CD4-positive, alpha-beta T cell treated with Interleukin-6 at 100 ng/mL for 8 hours (primary cell): ENCODE measurements at regions not wholly inside any gene's neighbourhood (a gene's known extent, or its start where the extent isn't known, plus 50 kb on each side); places are given as distances from the start of the nearest gene placed in this dataset.

Experiments used
- DNase-seq: peaks from one replicate; pipeline ENCODE4 v3.0.0-alpha.2; 2020; ENCODE audit warnings: mixed read lengths, low spot score

DNA sequence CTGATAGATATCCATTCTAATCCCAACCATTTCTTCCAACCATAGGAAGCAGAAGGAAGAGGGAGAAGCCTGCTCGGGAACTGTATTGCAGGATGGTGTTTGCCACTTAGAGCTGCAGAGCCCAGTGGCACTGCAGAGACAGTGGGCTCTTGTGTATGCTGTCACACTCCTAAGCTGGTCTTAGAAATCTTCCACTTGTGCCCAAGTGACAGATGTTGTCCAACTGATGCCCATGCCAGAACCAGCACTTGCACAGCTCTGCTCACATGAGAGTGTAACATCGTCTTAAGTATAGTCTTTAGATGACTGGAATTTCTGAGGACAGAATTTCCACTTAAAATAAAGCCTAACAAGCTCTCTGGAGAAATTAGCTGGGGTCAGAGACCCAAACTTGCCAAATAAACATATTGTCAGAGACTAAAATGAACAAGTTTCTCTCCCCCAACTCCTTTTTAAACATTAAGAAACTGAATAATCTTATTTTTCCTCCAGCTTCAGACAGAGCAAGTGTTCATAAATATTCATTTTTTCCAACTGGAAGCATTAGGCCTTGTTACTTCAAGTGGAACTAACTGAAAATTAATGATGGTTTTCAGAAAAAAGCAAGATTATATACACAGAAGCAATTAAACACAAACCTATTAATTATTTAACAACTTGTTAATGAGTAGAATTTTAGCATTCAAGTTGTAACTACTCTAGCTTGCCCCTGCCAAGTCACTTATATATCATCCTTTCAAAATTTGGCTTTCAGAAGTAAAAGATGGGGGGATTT, 577.3 kb downstream of the AJAP1 start:
- DNase-seq = no peak

DNA sequence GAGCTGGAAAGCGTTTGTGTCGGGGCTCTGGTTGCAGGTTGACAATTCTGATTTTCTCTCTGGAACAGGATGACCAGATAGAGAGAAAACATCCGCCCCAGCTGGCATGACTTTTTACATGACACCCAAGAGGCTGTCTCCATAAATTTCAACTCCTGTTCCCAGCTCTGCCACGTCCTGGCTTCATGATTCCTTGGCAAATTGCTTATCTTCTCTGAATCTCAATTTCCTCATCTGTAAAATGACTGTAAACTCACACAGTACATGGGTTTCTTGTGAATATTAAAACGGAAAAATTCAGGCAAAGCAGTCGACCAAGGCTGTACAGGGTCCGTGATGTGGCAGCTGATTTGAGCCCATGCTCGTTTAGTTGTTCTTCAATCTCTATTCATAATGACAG, 572.7 kb downstream of the AJAP1 start:
- DNase-seq = no peak

- DNase-seq = no peak
These were observed 571.6 kb downstream of the AJAP1 start for GRCh38 chr1:5225707-5226704.

DNA sequence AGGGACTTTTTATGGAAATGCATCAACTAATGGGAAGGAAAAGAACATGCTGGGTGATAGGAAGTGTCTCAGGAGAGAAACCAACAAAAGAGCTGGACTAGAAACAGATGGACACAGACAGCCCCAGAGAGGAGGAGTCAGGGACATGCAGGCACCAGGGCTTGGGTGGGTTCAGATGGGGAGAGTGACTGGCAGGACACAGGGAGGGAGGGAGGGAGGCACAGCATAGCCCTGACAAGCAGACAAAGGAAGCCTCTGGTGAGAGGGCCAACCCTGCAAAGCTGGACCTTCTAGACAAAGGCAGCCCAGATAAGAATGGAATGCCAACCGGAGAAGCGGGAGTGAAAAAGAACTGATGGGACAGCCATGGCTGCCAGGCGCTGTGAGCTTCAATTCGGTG, 568.8 kb downstream of the AJAP1 start:
- no peak for DNase-seq

- DNase-seq = no peak
These were observed 568.2 kb downstream of the AJAP1 start for GRCh38 chr1:5222626-5223025.

GRCh38 chr1:5221451-5221850, 567.0 kb downstream of the AJAP1 start:
- no peak for DNase-seq

- DNase-seq = no peak
These were observed 566.4 kb downstream of the AJAP1 start for GRCh38 chr1:5220821-5221220.

DNA sequence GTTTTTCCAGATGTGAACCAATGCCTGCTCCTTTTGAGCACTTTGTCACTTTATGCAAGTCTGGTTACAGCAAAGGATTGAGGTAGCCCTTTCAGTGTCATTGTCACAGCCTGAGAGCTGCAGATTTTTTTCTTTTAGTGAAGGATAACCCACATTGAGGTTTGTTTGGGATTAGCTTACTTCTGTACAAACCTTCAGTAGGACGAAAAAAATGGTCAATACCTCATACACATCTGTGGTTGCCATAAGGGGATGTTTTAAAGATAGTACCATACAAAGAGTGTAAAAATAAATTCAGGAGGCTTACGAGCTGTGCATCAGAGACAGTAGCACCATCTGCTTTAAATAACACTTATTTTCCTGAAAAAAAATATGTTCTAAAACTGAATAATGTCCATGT, 566.0 kb downstream of the AJAP1 start:
- DNase-seq = no peak

GRCh38 chr1:5200006-5200405, 545.6 kb downstream of the AJAP1 start:
- no peak for DNase-seq

DNA sequence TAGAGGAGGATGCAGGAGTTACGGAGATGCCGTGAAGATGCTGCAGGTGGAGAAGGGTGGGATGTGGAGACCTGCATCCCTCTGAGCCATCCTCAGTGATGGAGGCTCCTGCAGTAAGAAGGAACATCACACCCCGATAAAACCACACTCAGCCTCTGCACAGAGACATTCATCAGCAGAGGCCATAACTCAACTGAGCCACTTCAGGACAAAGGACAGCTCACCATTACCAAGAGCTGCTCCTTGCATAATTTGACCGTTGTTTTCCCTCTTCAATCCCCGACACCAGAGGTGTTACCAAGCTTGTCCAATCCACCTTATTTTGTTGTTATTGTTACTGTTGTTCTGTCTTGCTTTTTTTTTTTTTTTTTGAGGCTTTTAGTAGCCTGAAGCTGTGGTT, 543.9 kb downstream of the AJAP1 start:
- no peak for DNase-seq

DNA sequence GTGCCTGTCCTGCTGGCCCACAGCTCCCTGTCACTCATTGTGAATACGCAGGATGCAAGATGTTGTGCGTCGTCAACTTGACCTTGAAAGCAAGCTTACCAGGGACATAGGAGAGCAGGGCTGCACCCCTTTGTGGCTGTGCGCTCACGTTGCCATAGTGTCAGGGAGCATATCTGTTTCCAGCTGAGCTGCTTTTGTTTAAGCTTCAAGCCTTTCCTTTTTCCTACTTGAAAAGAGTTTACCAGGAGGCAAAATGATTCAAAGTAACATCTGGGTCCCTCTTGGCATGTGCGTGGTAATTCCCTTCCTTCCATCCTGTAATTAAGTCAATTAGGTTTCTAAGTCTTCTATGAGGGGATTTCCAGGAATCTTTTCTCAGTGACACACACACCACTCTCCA, 537.1 kb downstream of the AJAP1 start:
- no peak for DNase-seq

DNA sequence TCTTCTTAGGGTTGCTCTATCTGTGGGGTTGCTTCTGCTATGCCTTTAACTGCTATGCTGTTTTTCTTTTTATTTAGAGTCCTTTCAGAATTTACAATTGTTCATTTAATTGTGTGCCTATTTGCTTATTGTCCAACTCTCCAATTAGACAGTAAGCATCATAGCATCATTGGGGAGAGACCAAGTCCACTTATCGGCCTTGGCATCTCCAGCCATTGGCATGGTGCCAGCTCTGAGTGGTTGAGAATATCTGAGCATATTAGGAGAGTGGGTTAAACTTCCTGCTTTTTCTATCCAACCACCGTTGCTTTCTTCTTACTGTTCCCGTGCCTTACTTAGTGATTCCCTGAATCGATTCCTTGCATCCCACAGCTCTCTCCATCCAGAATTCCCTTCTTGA, 535.0 kb downstream of the AJAP1 start:
- no peak for DNase-seq

- DNase-seq = no peak
These were observed 511.4 kb downstream of the AJAP1 start for GRCh38 chr1:5165762-5166161.

- DNase-seq = no peak
These were observed 509.7 kb downstream of the AJAP1 start for GRCh38 chr1:5164158-5164557.

DNA sequence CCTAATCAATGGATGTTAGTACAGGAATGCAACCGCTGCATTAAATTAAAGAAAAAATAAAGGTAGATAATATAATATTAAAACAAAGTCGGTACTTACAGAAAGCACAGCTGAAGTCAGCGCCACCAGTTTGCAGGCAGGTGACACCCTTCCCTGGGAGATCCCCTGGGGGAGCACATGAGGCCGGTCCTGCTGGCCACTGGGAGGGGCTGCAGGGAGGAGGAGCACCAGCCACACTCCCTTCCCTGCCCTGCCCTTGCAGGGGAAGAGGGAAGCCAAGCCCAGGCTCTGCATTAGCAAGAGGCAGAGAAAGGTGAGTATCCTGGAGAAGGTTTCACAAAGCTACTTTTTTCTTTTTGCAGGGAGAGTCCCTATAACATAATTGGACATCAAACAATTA, 507.0 kb downstream of the AJAP1 start:
- DNase-seq = no peak

- DNase-seq = no peak
These were observed 502.8 kb downstream of the AJAP1 start for GRCh38 chr1:5157175-5157574.

GRCh38 chr1:5156416-5157120, 502.2 kb downstream of the AJAP1 start:
- no peak for DNase-seq

- no peak for DNase-seq
These were observed 497.1 kb downstream of the AJAP1 start for GRCh38 chr1:5151511-5151910.

GRCh38 chr1:5150191-5150590, 495.8 kb downstream of the AJAP1 start:
- no peak for DNase-seq

- DNase-seq = no peak
These were observed 493.4 kb downstream of the AJAP1 start for GRCh38 chr1:5147806-5148205.

DNA sequence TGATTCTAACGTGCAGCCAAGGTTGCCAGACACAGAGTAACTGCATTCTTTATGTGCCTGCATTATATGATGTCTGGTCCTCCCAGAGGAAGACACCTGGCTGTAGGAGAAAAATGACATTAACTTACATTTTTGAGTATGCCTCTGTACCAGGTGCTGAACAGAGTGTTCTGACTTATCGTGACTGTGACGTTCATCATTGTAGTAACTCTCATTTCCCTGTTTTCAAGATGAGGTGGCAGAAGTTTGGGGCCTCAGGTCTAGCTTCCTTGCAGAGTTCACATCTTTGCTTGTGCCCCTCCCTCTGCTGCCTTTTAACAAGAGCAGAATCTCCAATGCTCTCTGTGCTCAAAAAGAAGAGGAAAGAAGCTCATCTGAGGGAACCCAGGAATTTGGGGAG, 488.0 kb downstream of the AJAP1 start:
- no peak for DNase-seq

- no peak for DNase-seq
These were observed 487.3 kb downstream of the AJAP1 start for GRCh38 chr1:5141750-5142149.

DNA sequence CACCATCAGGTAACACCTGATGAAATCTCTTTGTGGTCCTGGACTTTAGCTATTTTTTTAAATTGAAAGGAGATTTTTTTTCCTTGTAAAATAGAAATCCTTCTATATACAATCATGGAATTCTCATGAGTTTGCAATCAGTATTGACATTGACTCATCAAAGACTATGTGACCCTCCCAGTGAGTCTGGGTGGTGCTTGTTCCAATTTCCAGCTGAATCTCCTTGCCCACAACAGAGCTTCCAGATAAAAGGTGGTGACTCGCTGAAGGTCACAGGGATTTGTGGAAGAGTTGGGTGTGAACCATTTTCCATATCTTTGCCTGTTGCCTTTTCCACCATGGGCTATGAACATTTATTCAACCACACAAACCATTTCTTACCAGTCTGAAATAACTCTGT, 486.6 kb downstream of the AJAP1 start:
- no peak for DNase-seq
